HepG2 (cell line): ENCODE measurements at regions not wholly inside any gene's neighbourhood (a gene's known extent, or its start where the extent isn't known, plus 50 kb on each side); places are given as distances from the start of the nearest gene placed in this dataset.

Experiments used
- ATAC-seq: fragments of 200-7000 bp; cut with Tn5 transposase; 3 replicates; pipeline ENCODE4 v1.9.1; 2020; ENCODE audit warnings: mild to moderate bottlenecking, moderate library complexity
- BruUV-seq: library from RNA; stranded (reverse); fragments of 400-500 nt; replicated peaks from 2 replicates; lab custom pipeline; 2021; lab: Mats Ljungman, UMichigan
- CTCF ChIA-PET: fragments of 300-600 bp; formaldehyde crosslinking; extraction: SDS; loops from one replicate; lab custom pipeline; 2021; ENCODE audit warnings: low total read pairs, inconsistent platforms, low intra/inter-chr PET ratio; lab: Yijun Ruan, JAX
- POLR2A ChIA-PET: fragments of 350-600 bp; sonication (Branson Sonifier 250); formaldehyde crosslinking; loops from one replicate; lab custom pipeline; 2020; ENCODE audit warnings: antibody characterized with exemption, inconsistent platforms; lab: Yijun Ruan, JAX
- DNase-seq: peaks from one replicate; pipeline ENCODE4 v3.0.0-alpha.2; 2015; ENCODE audit warnings: low spot score
- FAIRE-seq: peaks from 3 replicates; lab custom pipeline; 2011; peaks lifted over from hg19 to GRCh38; lab: Jason Lieb, UNC
- H2AFZ ChIP-seq: one replicate; pipeline ENCODE4 v1.6.1; 2011; ENCODE audit warnings: low read length, inconsistent platforms
- H3K27ac ChIP-seq: fragments of 300-600 bp; 3 replicates; pipeline ENCODE4 v1.8.0; 2011; ENCODE audit warnings: mixed run types, mild to moderate bottlenecking, mixed read lengths, low read length, inconsistent platforms; ENCODE audit not compliant: insufficient read depth; ENCODE audit errors: extremely low read length
- H3K27me3 ChIP-seq, 2 experiments: fragments of 200-600 bp in 1 of 2; 2 replicates in 1 of 2; 3 replicates in 1 of 2; pipeline versions ENCODE4 v1.6.0 to v1.8.0; 2011; ENCODE audit warnings: low read length in 2 of 2, mild to moderate bottlenecking in 2 of 2, moderate library complexity in 2 of 2, inconsistent platforms in 1 of 2; ENCODE audit not compliant: insufficient read depth in 2 of 2, control insufficient read depth in 1 of 2
- H3K36me3 ChIP-seq, 2 experiments: fragments of 200-600 bp in 1 of 2; replicated peaks in 1 of 2; 2 replicates in 1 of 2; 3 replicates in 1 of 2; pipeline versions ENCODE4 v1.5.1 to v1.8.0; 2011; ENCODE audit warnings: low read length in 2 of 2, inconsistent platforms in 1 of 2; ENCODE audit not compliant: insufficient read depth in 2 of 2, control insufficient read depth in 1 of 2
- H3K4me1 ChIP-seq: 2 replicates; pipeline ENCODE4 v1.5.1; 2012; ENCODE audit warnings: low read length, inconsistent platforms; ENCODE audit not compliant: insufficient read depth
- H3K4me2 ChIP-seq: 2 replicates; pipeline ENCODE4 v1.6.0; 2011; ENCODE audit warnings: low read depth, low read length, inconsistent platforms
- H3K4me3 ChIP-seq, 3 experiments: fragments of 200-600 bp in 1 of 3; sonication (generic), shearing (Covaris generic) in 1 of 3; replicated peaks in 1 of 3; 2 replicates each; pipeline ENCODE4 v1.5.1; 2011 to 2016; ENCODE audit warnings: low read length in 3 of 3, inconsistent platforms in 2 of 3, low read depth in 2 of 3, mild to moderate bottlenecking in 2 of 3, control low read depth in 1 of 3, mixed read lengths in 1 of 3; ENCODE audit not compliant: insufficient read depth in 1 of 3
- H3K79me2 ChIP-seq: one replicate; pipeline ENCODE4 v1.6.1; 2011; ENCODE audit warnings: low read length, inconsistent platforms; ENCODE audit not compliant: insufficient read depth
- H3K9ac ChIP-seq: 2 replicates; pipeline ENCODE4 v1.6.0; 2011; ENCODE audit warnings: mild to moderate bottlenecking, low read depth, low read length, inconsistent platforms; ENCODE audit not compliant: insufficient read depth
- H3K9me3 ChIP-seq: 2 replicates; pipeline ENCODE4 v1.5.1; 2012; ENCODE audit warnings: mild to moderate bottlenecking, low read length
- H4K20me1 ChIP-seq: 2 replicates; pipeline ENCODE4 v1.6.0; 2011; ENCODE audit warnings: inconsistent platforms, mild to moderate bottlenecking, low read length, moderate library complexity; ENCODE audit not compliant: insufficient read depth
- BRCA1 ChIP-seq: sonication (generic); formaldehyde crosslinking; IDR thresholded peaks from 2 replicates; pipeline ENCODE4 v1.4.0; 2020; ENCODE audit warnings: missing genetic modification reagents
- CEBPB ChIP-seq: IDR thresholded peaks from 2 replicates; pipeline ENCODE4 v1.6.1; 2011; ENCODE audit warnings: low read depth, low read length, improper control_type of control experiment, borderline replicate concordance
- HOXA5 ChIP-seq: sonication (generic); formaldehyde crosslinking; IDR thresholded peaks from 2 replicates; pipeline ENCODE4 v1.4.0; 2020; ENCODE audit warnings: missing genetic modification reagents
- IRF2 ChIP-seq: IDR thresholded peaks from 2 replicates; pipeline ENCODE4 v1.6.1; 2018; ENCODE audit warnings: missing genetic modification reagents, missing compliant biosample characterization
- KLF15 ChIP-seq: sonication (generic); formaldehyde crosslinking; IDR thresholded peaks from 2 replicates; pipeline ENCODE4 v1.8.1; 2023; ENCODE audit warnings: borderline replicate concordance, mild to moderate bottlenecking, inconsistent platforms, missing genetic modification reagents, mixed read lengths
- MXD4 ChIP-seq: IDR thresholded peaks from 2 replicates; pipeline ENCODE4 v1.6.1; 2016; ENCODE audit warnings: mild to moderate bottlenecking, missing biosample characterization, missing genetic modification reagents
- RFX5 ChIP-seq: IDR thresholded peaks from 2 replicates; pipeline ENCODE4 v1.6.1; 2011; ENCODE audit warnings: low read depth, low read length, improper control_type of control experiment
- SETDB1 ChIP-seq: sonication (generic); formaldehyde crosslinking; IDR thresholded peaks from 2 replicates; pipeline ENCODE4 v1.5.1; 2020; ENCODE audit warnings: missing genetic modification reagents, mild to moderate bottlenecking, borderline replicate concordance
- TCF7L2 ChIP-seq: IDR thresholded peaks from 2 replicates; pipeline ENCODE4 v1.6.1; 2011; ENCODE audit warnings: mild to moderate bottlenecking, low read depth, low read length, moderate library complexity
- TP53 ChIP-seq: sonication (generic); formaldehyde crosslinking; conservative IDR thresholded peaks from 2 replicates; pipeline ENCODE4 v1.4.0; 2020; ENCODE audit warnings: missing genetic modification reagents
- ZKSCAN1 ChIP-seq: fragments of 150-350 bp; IDR thresholded peaks from 2 replicates; pipeline ENCODE4 v1.6.1; 2014; ENCODE audit warnings: low read length
- ZNF546 ChIP-seq: sonication (generic); formaldehyde crosslinking; conservative IDR thresholded peaks from 2 replicates; pipeline ENCODE4 v1.8.1; 2023; ENCODE audit warnings: mild to moderate bottlenecking, missing genetic modification reagents
- ZNF547 ChIP-seq: sonication (generic); formaldehyde crosslinking; IDR thresholded peaks from 2 replicates; pipeline ENCODE4 v1.5.1; 2020; ENCODE audit warnings: mild to moderate bottlenecking, missing genetic modification reagents
- WGBS: methylation state at CpG from one replicate; pipeline ENCODE4 v1.1.6; 2017; ENCODE audit warnings: low lambda C conversion rate; 5-methylcytosine and 5-hydroxymethylcytosine counted together
- in situ Hi-C: cut with HindIII; loops from 2 replicates; pipeline ENCODE4 v1.10.0; 2017; ENCODE audit warnings: low pct_unique_long_range_greater_than_20kb; ENCODE audit not compliant: extremely low pct_ligation_motif_present
- intact Hi-C: fragments of 100-400 bp; cut with micrococcal nuclease; formaldehyde crosslinking; loops from one replicate; pipeline ENCODE4 v1.10.0; 2022; ENCODE audit not compliant: unreplicated experiment
- TF ChIP-seq, protein P1 (sequence below): sonication (generic); formaldehyde crosslinking; IDR thresholded peaks from 2 replicates; pipeline ENCODE4 v1.8.0; 2023; ENCODE audit warnings: mild to moderate bottlenecking, missing genetic modification reagents
- TF ChIP-seq, protein P2 (sequence below): sonication (generic); formaldehyde crosslinking; IDR thresholded peaks from 2 replicates; pipeline ENCODE4 v1.9.0; 2022; ENCODE audit warnings: missing genetic modification reagents, mild to moderate bottlenecking, borderline replicate concordance
- TF ChIP-seq, protein P3 (sequence below): sonication (generic); formaldehyde crosslinking; IDR thresholded peaks from 2 replicates; pipeline ENCODE4 v1.4.0; 2020; ENCODE audit warnings: missing genetic modification reagents

DNA sequence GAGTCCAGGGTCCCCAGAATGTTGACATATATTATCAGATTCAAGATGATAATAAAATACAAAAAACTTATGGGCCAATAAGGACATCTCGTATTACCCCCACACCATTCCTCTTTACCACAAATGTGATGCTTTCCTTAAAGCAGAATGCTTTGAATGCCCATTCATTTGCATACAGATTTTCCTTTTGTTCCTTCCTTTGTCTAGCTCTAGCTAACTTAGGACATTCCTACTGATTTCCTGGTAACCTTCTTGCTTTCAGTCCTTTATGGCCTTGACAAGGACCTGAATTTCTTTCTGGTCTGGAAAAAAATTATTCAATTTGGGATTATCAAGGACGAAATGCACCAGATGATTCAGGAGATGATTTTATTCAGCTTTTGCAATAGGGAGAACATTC is 304.0 kb downstream of the TMEM114 start:
- no peak for TF ChIP-seq ZNF547 (CRISPR knock-in tag)
- TF ChIP-seq IRF2 (CRISPR knock-in tag), result no peak
- no peak for TF ChIP-seq CEBPB
- no peak for TF ChIP-seq TP53 (CRISPR knock-in tag)
- no peak for TF ChIP-seq KLF15 (CRISPR knock-in tag)
- no peak for TF ChIP-seq RFX5
- TF ChIP-seq ZKSCAN1, result no peak
- no peak for TF ChIP-seq ZNF546 (CRISPR knock-in tag)
- TF ChIP-seq MXD4, result no peak
- ATAC-seq (no peak), FAIRE-seq (no peak), DNase-seq (no peak)
- Histone ChIP-seq H3K9me3 (no peaks in the 10 kb centered on the region), H3K4me3 (no peak overlapping the region), H3K9ac (no peak overlapping the region), H3K79me2 (no peaks in the 10 kb centered on the region), H4K20me1 (no peaks in the 10 kb centered on the region), H3K27ac (no peak overlapping the region), H3K4me1 (no peaks in the 10 kb centered on the region), H2AFZ (no peak overlapping the region), H3K4me2 (no peak overlapping the region), H3K27me3 (no peaks in the 10 kb centered on the region; a peak in 1 of 5 replicates), H3K36me3 (no peaks in the 10 kb centered on the region)
- CTCF ChIA-PET, result no interaction called here
- intact Hi-C loops (no loop called here), in situ Hi-C loops (no loop called here)
- 0% methylated on average over 2 of the region's 2 CpGs for WGBS
- POLR2A ChIA-PET, result no interaction called here
- BruUV-seq, result no TSS peak

DNA sequence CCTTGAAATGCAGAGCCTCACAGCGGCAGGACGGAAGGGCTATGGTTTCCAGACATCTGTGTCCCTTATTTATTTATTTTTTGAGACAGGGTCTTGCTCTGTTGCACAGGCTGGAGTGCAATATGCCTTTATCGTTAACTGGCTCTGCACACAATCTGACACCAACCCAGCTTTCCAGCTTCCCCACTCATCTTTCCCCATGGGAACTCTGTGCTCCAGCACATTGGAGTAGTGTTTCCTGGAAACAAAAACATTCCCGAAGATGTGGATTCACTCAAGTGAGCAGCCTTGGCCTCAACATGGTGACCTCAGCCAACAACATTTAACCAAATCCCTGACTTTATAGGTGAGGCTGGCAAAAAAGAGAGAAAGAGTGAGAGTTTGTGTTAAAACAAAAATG is 307.1 kb downstream of the TMEM114 start:
- FAIRE-seq, result peak; percentile 23
- Histone ChIP-seq H3K9ac (no peak overlapping the region), H4K20me1 (no peaks in the 10 kb centered on the region), H3K9me3 (no peaks in the 10 kb centered on the region), H3K4me3 (no peak overlapping the region), H3K79me2 (no peaks in the 10 kb centered on the region), H3K36me3 (no peaks in the 10 kb centered on the region), H3K27me3 (no peaks in the 10 kb centered on the region; a peak in 1 of 5 replicates), H3K4me1 (no peaks in the 10 kb centered on the region), H3K4me2 (no peak overlapping the region), H3K27ac (no peak overlapping the region), H2AFZ (no peak overlapping the region)
- ChIA-PET CTCF (no interaction called here), POLR2A (no interaction called here)
- DNase-seq, result no peak
- intact Hi-C loops (no loop called here), in situ Hi-C loops (no loop called here)
- 2% methylated on average over 4 of the region's 4 CpGs for WGBS
- ATAC-seq, result no peak
- BruUV-seq, result no TSS peak
- no peak for TF ChIP-seq TCF7L2
- TF ChIP-seq SETDB1, result no peak
- TF ChIP-seq, protein P1, sequence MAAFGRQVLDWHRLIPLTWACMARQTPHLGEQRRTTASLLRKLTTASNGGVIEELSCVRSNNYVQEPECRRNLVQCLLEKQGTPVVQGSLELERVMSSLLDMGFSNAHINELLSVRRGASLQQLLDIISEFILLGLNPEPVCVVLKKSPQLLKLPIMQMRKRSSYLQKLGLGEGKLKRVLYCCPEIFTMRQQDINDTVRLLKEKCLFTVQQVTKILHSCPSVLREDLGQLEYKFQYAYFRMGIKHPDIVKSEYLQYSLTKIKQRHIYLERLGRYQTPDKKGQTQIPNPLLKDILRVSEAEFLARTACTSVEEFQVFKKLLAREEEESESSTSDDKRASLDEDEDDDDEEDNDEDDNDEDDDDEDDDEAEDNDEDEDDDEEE (CRISPR knock-in tag), result no peak
- TF ChIP-seq, protein P2, sequence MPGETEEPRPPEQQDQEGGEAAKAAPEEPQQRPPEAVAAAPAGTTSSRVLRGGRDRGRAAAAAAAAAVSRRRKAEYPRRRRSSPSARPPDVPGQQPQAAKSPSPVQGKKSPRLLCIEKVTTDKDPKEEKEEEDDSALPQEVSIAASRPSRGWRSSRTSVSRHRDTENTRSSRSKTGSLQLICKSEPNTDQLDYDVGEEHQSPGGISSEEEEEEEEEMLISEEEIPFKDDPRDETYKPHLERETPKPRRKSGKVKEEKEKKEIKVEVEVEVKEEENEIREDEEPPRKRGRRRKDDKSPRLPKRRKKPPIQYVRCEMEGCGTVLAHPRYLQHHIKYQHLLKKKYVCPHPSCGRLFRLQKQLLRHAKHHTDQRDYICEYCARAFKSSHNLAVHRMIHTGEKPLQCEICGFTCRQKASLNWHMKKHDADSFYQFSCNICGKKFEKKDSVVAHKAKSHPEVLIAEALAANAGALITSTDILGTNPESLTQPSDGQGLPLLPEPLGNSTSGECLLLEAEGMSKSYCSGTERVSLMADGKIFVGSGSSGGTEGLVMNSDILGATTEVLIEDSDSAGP (CRISPR knock-in tag), result no peak
- TF ChIP-seq, protein P3, sequence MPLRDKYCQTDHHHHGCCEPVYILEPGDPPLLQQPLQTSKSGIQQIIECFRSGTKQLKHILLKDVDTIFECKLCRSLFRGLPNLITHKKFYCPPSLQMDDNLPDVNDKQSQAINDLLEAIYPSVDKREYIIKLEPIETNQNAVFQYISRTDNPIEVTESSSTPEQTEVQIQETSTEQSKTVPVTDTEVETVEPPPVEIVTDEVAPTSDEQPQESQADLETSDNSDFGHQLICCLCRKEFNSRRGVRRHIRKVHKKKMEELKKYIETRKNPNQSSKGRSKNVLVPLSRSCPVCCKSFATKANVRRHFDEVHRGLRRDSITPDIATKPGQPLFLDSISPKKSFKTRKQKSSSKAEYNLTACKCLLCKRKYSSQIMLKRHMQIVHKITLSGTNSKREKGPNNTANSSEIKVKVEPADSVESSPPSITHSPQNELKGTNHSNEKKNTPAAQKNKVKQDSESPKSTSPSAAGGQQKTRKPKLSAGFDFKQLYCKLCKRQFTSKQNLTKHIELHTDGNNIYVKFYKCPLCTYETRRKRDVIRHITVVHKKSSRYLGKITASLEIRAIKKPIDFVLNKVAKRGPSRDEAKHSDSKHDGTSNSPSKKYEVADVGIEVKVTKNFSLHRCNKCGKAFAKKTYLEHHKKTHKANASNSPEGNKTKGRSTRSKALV (CRISPR knock-in tag), result no peak
- TF ChIP-seq BRCA1, result no peak
- TF ChIP-seq HOXA5 (CRISPR knock-in tag), result no peak
